HFF-Myc (cell line): ENCODE measurements at regions not wholly inside any gene's neighbourhood (a gene's known extent, or its start where the extent isn't known, plus 50 kb on each side); places are given as distances from the start of the nearest gene placed in this dataset.

Experiments
- DNase-seq: peaks from one replicate; pipeline ENCODE4 v3.0.0-alpha.2; 2011; ENCODE audit warnings: low read depth; ENCODE audit errors: extremely low read depth
- H3K4me3 ChIP-seq: replicated peaks from 2 replicates; pipeline ENCODE4 v1.5.1; 2011; ENCODE audit warnings: low read depth, mild to moderate bottlenecking, control low read depth, low read length
- CTCF ChIP-seq: IDR thresholded peaks from 2 replicates; pipeline ENCODE4 v1.5.1; 2012; ENCODE audit warnings: mild to moderate bottlenecking, low read depth, low read length, control low read depth; ENCODE audit errors: missing control alignments

- no peak for DNase-seq
- no peak overlapping the region for H3K4me3 ChIP-seq
- TF ChIP-seq CTCF, result no peak
These were observed 206.8 kb upstream of the TPM1 start for GRCh38 chr15:62835762-62836161.

- H3K4me3 ChIP-seq, result no peak overlapping the region
- no peak for DNase-seq
- no peak for TF ChIP-seq CTCF
These were observed 201.8 kb upstream of the TPM1 start for GRCh38 chr15:62840526-62841268.

GRCh38 chr15:62841269-62841628 is 201.3 kb upstream of the TPM1 start:
- TF ChIP-seq CTCF, result no peak
- H3K4me3 ChIP-seq, result no peak overlapping the region
- no peak for DNase-seq

GRCh38 chr15:62841891-62842559 is 200.5 kb upstream of the TPM1 start:
- no peak for TF ChIP-seq CTCF
- no peak overlapping the region for H3K4me3 ChIP-seq
- no peak for DNase-seq

GRCh38 chr15:62843311-62843710 is 199.2 kb upstream of the TPM1 start:
- no peak for DNase-seq
- TF ChIP-seq CTCF, result no peak

GRCh38 chr15:62844564-62845240 is 197.8 kb upstream of the TPM1 start:
- TF ChIP-seq CTCF, result no peak
- no peak for DNase-seq
- H3K4me3 ChIP-seq, result no peak overlapping the region

More at GRCh38 chr15:62843311-62843710, 199.2 kb upstream of the TPM1 start:
- H3K4me3 ChIP-seq, result no peak overlapping the region
